Activated CD4-positive, CD25-positive, alpha-beta regulatory T cell treated with anti-CD3 and anti-CD28 coated beads, Interleukin-2, amount 50 U/mL, for 16 hours (primary cell): ENCODE measurements at regions not wholly inside any gene's neighbourhood (a gene's known extent, or its start where the extent isn't known, plus 50 kb on each side); places are given as distances from the start of the nearest gene placed in this dataset.
"Not testable (repeated sequence)": the region's sequence is repeated elsewhere in the genome, so short reads cannot be mapped to it uniquely, and the experiment has no call there.

Experiments
- DNase-seq: peaks from one replicate; pipeline ENCODE4 v3.0.0-alpha.2; 2020; ENCODE audit warnings: low read depth, low spot score

DNA sequence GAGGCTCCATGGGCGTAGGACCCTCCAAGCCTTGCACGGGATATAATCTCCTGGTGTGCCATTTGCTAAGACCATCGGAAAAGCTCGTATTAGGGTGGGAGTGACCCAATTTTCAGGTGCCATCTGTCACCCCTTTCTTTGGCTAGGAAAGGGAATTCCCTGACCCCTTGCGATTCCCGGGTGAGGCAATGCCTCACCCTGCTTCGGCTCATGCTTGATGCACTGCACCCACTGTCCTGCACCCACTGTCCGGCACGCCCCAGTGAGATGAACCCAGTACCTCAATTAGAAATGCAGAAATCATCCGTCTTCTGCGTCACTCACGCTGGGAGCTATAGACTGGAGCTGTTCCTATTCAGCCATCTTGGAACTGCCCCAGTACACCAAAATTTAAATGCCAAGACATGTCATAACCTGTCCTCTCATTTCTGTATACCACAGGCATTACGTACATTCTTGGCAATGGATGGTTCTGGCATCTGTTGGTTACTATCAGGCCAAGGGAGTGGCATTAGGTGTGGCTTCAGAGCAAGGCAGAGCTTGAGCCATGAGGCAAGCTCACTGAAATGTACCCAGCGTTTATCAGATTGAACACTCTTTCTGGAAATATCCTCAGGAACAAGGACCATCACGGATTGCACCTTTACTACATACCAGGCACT lies 95.4 kb upstream of the GALNT18 start:
- DNase-seq: no peak

DNA sequence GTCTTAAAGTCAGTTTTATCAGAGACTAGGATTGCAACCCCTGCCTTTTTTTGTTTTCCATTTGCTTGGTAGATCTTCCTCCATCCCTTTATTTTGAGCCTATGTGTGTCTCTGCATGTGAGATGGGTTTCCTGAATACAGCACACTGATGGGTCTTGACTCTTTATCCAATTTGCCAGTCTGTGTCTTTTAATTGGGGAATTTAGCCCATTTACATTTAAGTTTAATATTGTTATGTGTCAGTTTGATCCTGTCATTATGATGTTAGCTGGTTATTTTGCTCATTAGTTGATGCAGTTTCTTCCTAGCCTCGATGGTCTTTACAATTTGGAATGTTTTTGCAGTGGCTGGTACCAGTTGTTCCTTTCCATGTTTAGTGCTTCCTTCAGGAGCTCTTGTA lies 93.3 kb upstream of the GALNT18 start:
- DNase-seq: not testable (repeated sequence)

DNA sequence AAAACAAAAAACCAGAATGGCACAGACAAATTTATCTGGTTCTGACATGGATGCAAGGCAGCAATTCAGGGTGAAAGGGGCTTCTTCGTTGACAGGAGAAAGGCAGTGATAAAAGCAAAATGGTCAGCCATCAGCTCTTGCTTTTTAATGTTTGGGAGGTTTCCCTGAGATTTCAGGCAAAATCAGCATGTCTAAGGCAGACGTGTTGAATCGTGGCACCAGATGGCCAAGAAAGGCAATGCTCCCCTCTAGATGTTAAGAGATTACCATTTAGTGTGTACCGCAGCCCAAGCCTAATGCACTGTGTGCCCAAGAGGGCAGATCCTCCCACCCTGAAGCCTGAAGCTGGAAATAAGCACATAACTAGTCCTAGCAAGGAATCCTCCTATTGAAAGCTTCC lies 88.8 kb upstream of the GALNT18 start:
- no peak for DNase-seq

DNA sequence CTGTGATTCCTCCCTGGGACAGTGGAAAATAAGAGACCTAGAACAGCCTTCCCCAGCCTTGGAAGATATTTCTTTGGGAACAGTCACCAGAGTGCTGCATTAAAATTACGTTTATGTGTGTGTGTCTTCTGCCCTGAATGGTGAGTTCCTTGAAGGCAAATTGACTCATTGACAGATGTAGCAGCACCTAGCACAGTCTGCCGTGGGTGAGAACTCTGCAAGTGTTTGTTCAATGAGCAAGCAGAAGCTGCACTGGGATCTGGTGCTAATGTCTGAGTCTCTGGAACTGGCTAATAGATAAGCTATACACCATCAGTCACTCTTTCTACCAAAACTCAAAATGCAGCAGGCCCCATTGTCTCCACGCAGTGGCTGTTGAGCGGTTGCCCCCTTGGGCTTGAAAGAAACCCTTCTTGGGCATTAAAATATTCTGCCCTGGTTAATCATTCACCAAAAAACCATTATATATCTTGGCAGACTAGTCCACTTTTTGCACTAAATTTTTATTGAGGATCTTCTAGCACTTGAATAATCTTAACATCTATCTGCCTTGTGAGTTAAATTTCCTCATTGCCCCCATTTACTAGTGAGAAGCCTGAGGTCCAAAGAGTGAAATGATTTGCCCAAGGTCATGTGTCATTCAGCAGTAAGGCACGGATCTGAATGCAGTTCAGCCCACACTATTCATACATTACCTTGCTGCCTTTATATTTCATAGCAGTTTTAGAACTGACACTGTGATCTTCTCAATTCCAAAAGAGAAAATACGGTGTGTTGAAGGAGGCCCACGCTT lies 87.8 kb upstream of the GALNT18 start:
- DNase-seq: no peak

DNA sequence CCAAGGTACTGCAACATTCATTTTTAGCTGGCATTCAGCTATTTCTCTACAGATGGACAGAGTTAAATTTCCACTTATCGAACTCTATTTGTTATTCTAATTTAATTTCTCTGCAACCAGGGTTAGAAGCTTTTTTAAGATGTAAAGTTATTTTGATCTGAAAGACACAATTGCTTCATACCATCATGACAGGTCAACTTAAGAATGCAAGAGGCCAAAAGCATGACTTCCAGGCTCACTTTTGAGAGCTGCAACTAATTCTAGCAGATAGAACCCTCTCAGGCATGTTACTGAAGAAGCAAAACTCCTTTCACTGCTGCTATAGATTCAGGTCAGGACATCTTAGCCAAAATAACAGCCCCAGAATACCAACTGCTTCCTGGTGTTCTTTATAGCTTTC lies 86.5 kb upstream of the GALNT18 start:
- no peak for DNase-seq

DNA sequence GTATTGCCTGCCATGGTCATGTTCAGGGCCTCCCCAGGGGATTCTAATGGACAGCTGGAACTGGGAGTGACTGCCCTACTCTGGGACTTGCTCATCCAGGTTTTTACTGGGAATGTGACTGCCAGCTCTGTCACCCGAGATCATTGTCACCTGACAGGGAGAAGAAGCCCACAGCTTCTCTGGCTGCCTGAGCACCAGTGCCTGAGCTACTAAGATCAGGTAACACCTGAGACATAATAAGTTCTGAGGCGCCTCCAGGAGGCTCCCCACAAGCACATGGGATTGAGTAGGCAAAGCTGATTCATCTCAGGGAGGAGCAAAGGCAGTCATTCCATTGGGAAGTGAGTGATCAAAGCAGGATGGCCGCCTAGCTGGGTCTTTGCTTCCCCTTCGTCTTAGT lies 84.2 kb upstream of the GALNT18 start:
- DNase-seq: no peak

DNA sequence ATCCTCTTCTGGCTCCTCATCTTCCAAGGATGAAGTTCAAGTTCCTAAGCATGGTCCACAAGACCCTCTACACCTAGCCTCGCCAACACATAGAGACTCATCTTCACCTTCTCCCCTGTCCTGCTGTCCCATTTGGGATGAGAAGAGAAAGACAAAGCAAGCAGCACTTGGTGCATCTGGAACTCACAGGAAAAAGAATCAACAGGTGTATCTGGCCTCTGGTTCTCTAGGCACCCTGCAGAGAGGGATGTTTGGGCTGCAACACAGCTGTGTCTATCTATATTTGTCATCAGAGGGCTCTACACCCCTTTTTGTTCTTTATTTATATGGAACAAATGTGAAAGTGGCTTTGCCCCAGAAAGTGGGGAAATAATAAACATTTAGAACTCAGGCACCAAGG lies 82.1 kb upstream of the GALNT18 start:
- no peak for DNase-seq

DNA sequence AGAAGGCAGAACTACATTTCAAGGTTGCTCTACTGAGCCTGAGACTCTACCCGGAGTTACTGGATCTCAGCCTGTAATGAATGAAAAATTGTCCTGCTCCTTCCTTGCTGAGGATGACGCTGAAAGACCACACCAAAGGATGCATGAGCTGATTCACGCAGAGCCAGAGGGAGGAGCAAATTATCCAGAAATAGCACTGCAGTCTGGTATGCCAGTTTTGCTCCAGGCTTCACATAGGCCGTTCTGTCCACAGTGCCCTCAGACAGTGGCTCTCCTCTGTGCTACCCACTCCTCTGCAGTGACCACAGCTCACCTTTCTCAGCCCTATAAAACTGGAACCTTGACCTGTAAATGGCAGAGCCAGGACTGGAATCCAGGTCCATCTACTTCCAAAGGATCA lies 79.3 kb upstream of the GALNT18 start:
- no peak for DNase-seq

DNA sequence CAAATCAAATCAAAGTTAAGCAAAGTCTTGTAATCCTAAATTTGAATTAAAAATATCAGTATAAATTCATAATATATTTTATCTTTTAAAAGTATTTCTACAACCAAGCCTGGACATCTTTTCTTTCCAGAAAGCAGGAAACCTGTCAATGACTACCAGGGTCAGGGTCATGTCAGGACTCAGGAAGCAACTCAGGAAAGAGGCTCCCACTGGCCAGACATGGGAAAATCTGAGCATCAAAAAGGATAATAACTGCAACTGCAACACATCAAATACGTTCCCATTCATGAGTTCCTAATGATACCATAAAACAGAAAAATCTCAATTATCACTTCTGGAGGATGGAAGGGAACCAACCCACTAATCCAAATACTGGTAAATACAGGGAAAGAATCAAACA lies 76.0 kb upstream of the GALNT18 start:
- DNase-seq: no peak

DNA sequence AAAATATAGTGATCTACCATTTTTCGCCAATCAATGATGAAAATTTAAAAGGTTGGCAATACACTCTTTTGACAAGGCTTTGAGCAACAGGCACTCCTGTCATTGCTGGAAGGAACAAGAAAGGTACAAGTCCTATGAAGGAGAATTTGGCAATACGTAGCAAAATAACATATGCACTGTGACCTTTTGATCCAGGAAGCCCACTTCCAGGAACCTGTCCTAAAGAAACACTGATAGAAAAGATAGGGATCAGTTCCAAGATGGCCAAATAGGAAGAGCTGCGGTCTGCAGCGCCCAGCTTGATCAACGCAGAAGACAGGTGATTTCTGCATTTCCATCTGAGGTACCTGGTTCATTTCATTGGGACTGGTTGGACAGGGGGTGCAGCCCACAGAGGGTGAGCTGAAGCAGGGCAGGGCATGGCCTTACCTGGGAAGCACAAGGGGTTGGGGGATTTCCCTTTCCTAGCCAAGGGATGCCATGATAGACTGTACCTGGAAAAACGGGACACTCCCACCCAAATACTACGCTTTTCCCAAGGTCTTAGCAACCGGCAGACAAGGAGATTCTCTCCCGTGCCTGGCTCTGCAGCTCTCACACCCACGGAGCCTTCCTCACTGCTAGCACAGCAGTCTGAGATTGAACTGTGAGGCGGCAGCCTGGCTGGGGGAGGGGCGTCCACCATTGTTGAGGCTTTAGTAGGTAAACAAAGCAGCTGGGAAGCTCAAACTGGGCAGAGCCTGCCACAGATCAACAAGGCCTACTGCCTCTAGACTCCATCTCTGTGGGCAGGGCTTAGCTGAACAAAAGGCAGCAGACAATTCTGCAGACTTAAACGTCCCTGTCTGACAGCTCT lies 69.7 kb upstream of the GALNT18 start:
- no peak for DNase-seq

DNA sequence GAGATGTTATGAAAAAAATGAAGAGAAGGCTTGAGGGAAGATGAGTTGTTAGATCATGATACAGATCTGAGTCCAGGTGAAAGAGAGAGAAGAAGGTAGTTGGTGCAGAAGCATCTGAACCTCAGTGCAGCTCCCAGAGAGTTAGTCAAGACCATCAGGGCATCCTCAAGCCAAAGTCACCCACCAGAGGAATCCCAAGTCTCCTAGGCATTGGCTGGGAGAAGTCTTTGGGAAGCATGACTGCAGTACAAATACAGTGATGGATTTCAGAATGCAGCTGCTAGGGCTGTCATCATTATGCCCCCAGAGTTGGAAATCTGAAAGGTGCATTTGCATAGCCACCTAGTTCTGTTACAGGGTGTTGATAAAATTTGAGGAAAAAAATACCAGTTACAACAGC lies 59.7 kb upstream of the GALNT18 start:
- DNase-seq: no peak

DNA sequence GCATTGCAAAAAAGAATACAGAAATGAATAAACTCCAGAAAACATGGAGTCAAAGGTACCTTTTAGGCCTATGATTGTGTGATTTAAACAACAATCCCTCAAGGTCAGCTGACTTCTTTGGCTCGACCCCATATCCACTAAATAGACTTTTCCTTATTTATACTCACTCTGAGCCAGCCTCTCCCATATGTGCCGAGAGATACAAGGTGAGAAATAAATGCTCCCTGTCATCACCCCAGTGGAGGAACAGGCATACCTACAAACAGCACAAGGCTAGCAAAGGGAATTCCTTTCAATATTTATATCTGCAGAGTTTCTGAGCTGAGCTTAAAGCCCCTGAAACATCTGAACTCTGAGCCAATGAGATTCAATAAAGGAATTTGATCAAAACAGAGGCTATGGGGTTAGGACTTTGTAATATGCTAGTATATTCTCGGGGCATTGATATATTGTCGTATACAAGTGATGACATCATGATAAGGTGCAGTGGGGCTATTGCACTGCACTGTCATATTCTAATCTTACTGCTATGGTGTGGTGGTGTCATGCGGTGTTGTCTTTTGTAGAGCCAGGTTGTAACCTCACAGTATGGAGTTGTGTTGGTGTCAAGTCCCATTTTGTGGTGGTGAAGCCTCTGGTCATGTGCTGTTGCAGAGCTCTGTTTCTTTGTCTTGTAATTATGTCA lies 56.0 kb upstream of the GALNT18 start:
- DNase-seq: no peak

DNA sequence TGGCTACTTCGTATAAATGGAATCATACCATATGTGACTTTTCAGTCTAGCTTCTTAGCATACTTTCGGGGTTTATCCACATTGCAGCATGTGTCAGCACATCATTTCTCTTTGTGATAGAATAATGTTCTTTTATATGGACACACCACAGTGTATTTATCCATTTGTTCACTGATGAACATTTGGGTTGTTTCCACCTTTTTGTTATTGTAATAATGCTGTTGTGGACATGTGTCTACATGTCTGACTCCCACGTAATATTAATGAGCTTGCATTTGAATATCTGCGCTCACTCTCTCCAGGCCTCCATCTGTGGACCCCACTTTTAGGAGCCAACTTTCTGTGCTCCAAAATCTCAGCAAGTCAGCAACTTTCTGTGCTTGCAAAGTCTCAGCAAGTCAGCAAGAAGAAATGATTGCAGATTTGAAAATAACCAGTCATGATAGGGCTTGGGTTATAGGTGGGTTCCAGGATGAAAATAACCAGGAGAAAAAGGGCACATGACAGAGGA lies 53.9 kb upstream of the GALNT18 start:
- no peak for DNase-seq

DNA sequence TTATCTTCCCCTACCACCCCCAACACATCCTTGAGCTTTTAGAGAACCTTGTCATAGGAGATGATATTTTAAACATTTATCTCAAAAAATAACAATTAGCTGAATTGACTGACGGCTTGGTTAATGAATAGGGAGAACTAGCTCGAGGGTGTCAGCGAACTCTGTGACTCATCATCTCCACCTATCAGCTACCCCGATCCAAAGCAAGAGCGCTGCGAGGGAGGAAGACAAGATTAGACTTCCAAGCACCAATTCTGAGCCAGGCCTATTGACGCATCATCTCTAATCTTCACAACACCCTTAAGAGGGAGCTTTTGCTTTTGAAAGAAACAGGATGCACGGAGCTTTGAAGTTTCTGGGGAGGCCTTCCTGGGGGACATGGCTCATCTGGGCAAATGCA lies 51.0 kb upstream of the GALNT18 start:
- DNase-seq: no peak

DNA sequence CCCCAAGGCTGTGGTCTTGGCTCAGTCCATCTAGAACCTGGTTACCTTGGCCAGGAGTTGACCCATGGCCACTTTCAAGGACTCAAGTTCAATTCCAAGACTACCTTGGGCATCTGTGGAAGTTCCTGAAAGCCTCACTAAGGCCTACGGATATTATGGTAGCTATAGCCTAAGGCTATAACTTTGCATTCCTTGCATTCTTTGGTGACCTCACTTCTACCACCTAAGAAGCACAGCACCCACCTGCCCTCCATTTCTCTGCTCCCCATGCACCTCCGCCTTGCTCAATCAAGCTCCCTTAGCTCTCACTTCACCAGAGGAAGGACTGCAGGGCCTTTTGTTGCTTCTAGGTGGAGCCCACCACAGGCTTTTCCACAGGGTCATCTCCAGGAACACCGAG lies 50.3 kb upstream of the GALNT18 start:
- no peak for DNase-seq
